Mesenchymal stem cell (in vitro differentiated cells and primary cell): ENCODE measurements at regions not wholly inside any gene's neighbourhood (a gene's known extent, or its start where the extent isn't known, plus 50 kb on each side); places are given as distances from the start of the nearest gene placed in this dataset.
A peak's percentile ranks its signal among the peaks of the same experiment; 100 is the strongest.

Experiments used
- DNase-seq: peaks from one replicate; pipeline ENCODE4 v3.0.0-alpha.2; 2013
- H2AFZ ChIP-seq: one replicate; pipeline ENCODE4 v1.6.1; 2013; ENCODE audit warnings: low read depth, mild to moderate bottlenecking, control low read depth, inconsistent platforms, low read length, moderate library complexity
- H2AK5ac ChIP-seq: 2 replicates; pipeline ENCODE4 v1.6.1; 2013; ENCODE audit warnings: low read length, moderate library complexity, mild to moderate bottlenecking, inconsistent platforms; ENCODE audit not compliant: severe bottlenecking
- H2BK120ac ChIP-seq: one replicate; pipeline ENCODE4 v1.6.1; 2013; ENCODE audit warnings: low read depth, mild to moderate bottlenecking, inconsistent platforms, low read length, moderate library complexity
- H2BK12ac ChIP-seq, 2 experiments: one replicate each; pipeline ENCODE4 v1.6.1; 2013; ENCODE audit warnings: inconsistent platforms in 2 of 2, low read length in 2 of 2, mild to moderate bottlenecking in 2 of 2, moderate library complexity in 2 of 2, control low read depth in 1 of 2
- H2BK15ac ChIP-seq: one replicate; pipeline ENCODE4 v1.6.1; 2013; ENCODE audit warnings: mild to moderate bottlenecking, low read depth, inconsistent platforms; ENCODE audit not compliant: poor library complexity, severe bottlenecking
- H2BK5ac ChIP-seq: 2 replicates; pipeline ENCODE4 v1.6.1; 2013; ENCODE audit warnings: low read depth, mild to moderate bottlenecking, low read length, control low read depth, inconsistent platforms; ENCODE audit not compliant: poor library complexity, severe bottlenecking
- H3K14ac ChIP-seq, 2 experiments: one replicate each; pipeline ENCODE4 v1.6.1; 2013; ENCODE audit warnings: inconsistent platforms in 2 of 2, low read length in 2 of 2, control low read depth in 1 of 2, mild to moderate bottlenecking in 1 of 2, moderate library complexity in 1 of 2
- H3K18ac ChIP-seq, 2 experiments: one replicate each; pipeline ENCODE4 v1.6.1; 2013; ENCODE audit warnings: inconsistent platforms in 2 of 2, low read length in 2 of 2, control low read depth in 1 of 2, low read depth in 1 of 2, mild to moderate bottlenecking in 1 of 2
- H3K23ac ChIP-seq, 2 experiments: one replicate each; pipeline ENCODE4 v1.6.1; 2013; ENCODE audit warnings: inconsistent platforms in 2 of 2, low read length in 2 of 2, mild to moderate bottlenecking in 2 of 2, moderate library complexity in 2 of 2, control low read depth in 1 of 2
- H3K27ac ChIP-seq: 2 replicates; pipeline ENCODE4 v1.5.1; 2013; ENCODE audit warnings: mild to moderate bottlenecking, moderate library complexity, low read length, control low read depth, inconsistent platforms; ENCODE audit not compliant: poor library complexity, severe bottlenecking
- H3K27me3 ChIP-seq, 2 experiments: 2 replicates each; pipeline versions ENCODE4 v1.6.1 to v1.7.0; 2013; ENCODE audit warnings: low read length in 2 of 2, mild to moderate bottlenecking in 2 of 2, moderate library complexity in 2 of 2, control low read depth in 1 of 2, inconsistent platforms in 1 of 2; ENCODE audit not compliant: control insufficient read depth in 1 of 2, insufficient read depth in 1 of 2
- H3K36me3 ChIP-seq, 2 experiments: 2 replicates each; pipeline versions ENCODE4 v1.6.1 to v1.7.0; 2013; ENCODE audit warnings: low read length in 2 of 2, control low read depth in 1 of 2, inconsistent platforms in 1 of 2, low read depth in 1 of 2, mild to moderate bottlenecking in 1 of 2; ENCODE audit not compliant: insufficient read depth in 2 of 2, control insufficient read depth in 1 of 2
- H3K4ac ChIP-seq, 2 experiments: one replicate each; pipeline ENCODE4 v1.6.1; 2013; ENCODE audit warnings: inconsistent platforms in 2 of 2, low read length in 2 of 2, mild to moderate bottlenecking in 2 of 2, moderate library complexity in 2 of 2, control low read depth in 1 of 2, low read depth in 1 of 2
- H3K4me1 ChIP-seq: 2 replicates; pipeline ENCODE4 v1.6.1; 2013; ENCODE audit warnings: low read depth, low read length, control low read depth; ENCODE audit not compliant: control insufficient read depth, insufficient read depth
- H3K4me2 ChIP-seq: 2 replicates; pipeline ENCODE4 v1.6.1; 2013; ENCODE audit warnings: low read length, mild to moderate bottlenecking, inconsistent platforms; ENCODE audit not compliant: poor library complexity, severe bottlenecking
- H3K4me3 ChIP-seq, 2 experiments: 2 replicates each; pipeline versions ENCODE4 v1.5.1 to v1.7.0; 2013; ENCODE audit warnings: low read length in 2 of 2, mild to moderate bottlenecking in 2 of 2, control low read depth in 1 of 2, low read depth in 1 of 2; ENCODE audit not compliant: insufficient read depth in 1 of 2
- H3K79me1 ChIP-seq: replicated peaks from 2 replicates; pipeline ENCODE4 v1.6.1; 2013; ENCODE audit warnings: mild to moderate bottlenecking, control low read depth, low read length, inconsistent platforms; ENCODE audit not compliant: poor library complexity, severe bottlenecking
- H3K9ac ChIP-seq: 2 replicates; pipeline ENCODE4 v1.7.0; 2013; ENCODE audit warnings: mild to moderate bottlenecking, low read length, moderate library complexity
- H3K9me3 ChIP-seq: 2 replicates; pipeline ENCODE4 v1.7.0; 2013; ENCODE audit warnings: mild to moderate bottlenecking, low read length; ENCODE audit not compliant: control insufficient read depth
- H4K8ac ChIP-seq: one replicate; pipeline ENCODE4 v1.6.1; 2013; ENCODE audit warnings: inconsistent platforms, mild to moderate bottlenecking, low read length, moderate library complexity
- H4K91ac ChIP-seq: one replicate; pipeline ENCODE4 v1.6.1; 2013; ENCODE audit warnings: mild to moderate bottlenecking, low read length, inconsistent platforms
- WGBS: methylation state at CpG from one replicate; pipeline ENCODE4 v1.1.7; 2013; ENCODE audit warnings: mixed read lengths; 5-methylcytosine and 5-hydroxymethylcytosine counted together

DNA sequence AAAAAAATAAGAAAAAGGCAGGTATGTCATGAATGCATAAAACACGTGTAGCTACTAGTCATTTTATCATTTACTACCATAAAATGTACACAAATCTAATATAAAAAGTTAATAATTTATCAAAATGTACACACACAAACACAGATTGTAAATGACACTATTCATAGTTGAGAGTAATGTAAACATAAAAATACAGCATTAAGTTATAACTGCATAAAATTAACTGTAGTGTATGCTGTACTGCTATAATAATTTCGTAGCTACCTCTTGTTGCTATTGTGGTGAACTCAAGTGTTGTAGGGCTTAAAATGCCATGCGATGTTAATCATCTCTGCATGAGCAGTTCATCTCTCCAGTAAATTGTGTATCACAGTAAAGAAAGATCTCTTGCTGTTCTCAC is 170.0 kb downstream of the MRPL14 start:
- H3K27me3 ChIP-seq: no peaks in the 10 kb centered on the region
- H3K4me2 ChIP-seq: no peak overlapping the region
- H3K9ac ChIP-seq: no peak overlapping the region
- no peak overlapping the region for H3K4me3 ChIP-seq
- H2BK120ac ChIP-seq: no peak overlapping the region
- no peak overlapping the region for H3K23ac ChIP-seq
- no peak overlapping the region for H3K14ac ChIP-seq
- no peak overlapping the region for H2AFZ ChIP-seq
- no peak for DNase-seq
- no peak overlapping the region for H4K91ac ChIP-seq
- peaks cover 3% of the 10 kb centered on the region for H3K4me1 ChIP-seq
- no peak overlapping the region for H3K18ac ChIP-seq
- no peak overlapping the region for H3K27ac ChIP-seq
- no peak overlapping the region for H4K8ac ChIP-seq
- peaks cover 20% of the 10 kb centered on the region for H3K9me3 ChIP-seq
- H2BK15ac ChIP-seq: no peak overlapping the region
- no peak overlapping the region for H2BK12ac ChIP-seq
- no peak overlapping the region for H2AK5ac ChIP-seq
- H3K36me3 ChIP-seq: no peaks in the 10 kb centered on the region
- WGBS: 64% methylated on average over 2 of the region's 3 CpGs
- H3K79me1 ChIP-seq: no peaks in the 10 kb centered on the region
- H2BK5ac ChIP-seq: no peak overlapping the region
- H3K4ac ChIP-seq: no peak overlapping the region

DNA sequence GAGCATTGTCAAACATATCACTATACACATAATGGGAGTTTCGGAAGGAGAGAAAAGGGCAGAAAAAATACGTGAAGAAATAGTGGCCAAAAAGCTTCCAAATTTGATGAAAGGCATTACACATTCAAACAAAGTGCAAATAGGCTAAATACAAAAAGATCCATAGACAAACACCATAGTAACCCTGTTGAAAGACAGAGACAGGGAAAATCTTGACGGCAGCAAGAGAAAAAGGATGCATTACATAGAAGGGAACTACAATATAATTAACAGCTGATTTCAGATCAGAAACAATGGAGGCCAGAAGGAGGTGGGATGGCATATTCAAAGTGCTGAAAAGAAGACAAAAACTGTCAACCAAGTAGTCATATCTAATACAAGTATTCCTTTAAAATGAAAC is 170.8 kb downstream of the MRPL14 start:
- WGBS: 83% methylated on average over 1 of the region's 3 CpGs
- no peak overlapping the region for H2BK5ac ChIP-seq
- H3K4me1 ChIP-seq: peaks cover 10% of the 10 kb centered on the region

DNA sequence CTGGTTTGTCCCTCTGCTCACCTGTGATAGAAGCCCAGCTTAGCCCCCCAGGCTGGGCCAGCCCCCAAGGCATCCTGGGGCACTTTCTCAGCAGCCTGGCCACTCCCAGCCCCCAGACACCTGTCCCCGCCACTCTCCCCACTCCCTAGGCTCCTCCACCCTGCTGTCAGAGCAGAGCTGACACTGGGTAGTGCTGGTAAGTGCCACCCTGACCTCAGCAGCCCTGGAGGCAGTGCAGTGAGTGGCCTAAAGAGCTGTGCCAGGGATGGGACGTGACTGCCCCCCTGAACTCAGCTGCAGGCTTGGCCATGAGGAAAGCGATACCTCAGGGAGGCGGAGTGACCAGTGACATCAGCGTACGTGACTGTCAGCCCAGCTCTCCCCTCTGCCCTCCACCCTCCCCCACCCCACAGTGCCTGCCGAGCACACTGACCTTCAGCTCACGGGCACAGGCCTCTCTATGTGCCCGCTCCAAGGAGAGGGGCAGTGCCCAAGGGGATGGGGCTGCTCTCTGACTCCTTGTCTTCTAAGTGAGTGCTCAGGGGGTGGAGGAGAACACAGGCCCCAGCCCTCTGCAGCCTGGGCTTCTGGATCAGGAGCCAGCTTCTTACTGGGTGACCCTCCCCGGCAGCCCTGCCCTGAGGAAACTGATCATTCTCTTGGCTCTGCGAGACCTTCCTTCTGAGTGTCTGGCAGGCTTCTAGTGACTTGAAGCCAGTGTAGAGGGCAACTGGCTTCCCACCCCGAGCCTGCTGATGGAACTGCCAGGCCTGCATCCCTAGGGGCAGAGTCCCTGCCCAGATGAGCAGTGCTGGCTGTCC is 172.7 kb downstream of the MRPL14 start:
- Histone ChIP-seq H2BK12ac (peak overlapping the region in 1 of 2 experiments; percentile 80), H3K23ac (no peak overlapping the region), H2BK15ac (no peak overlapping the region), H3K79me1 (no peaks in the 10 kb centered on the region), H3K9ac (no peak overlapping the region), H2BK5ac (no peak overlapping the region), H3K9me3 (peaks cover 20% of the 10 kb centered on the region), H4K91ac (peak overlapping the region; percentile 66), H3K18ac (peak overlapping the region in 1 of 2 experiments; percentile 84), H3K27ac (no peak overlapping the region), H2BK120ac (no peak overlapping the region), H3K36me3 (no peaks in the 10 kb centered on the region), H3K4me1 (peaks cover 17% of the 10 kb centered on the region), H2AFZ (no peak overlapping the region), H3K27me3 (no peaks in the 10 kb centered on the region), H3K14ac (peak overlapping the region in 1 of 2 experiments; percentile 90), H3K4me2 (no peak overlapping the region), H2AK5ac (peak overlapping the region; percentile 27), H4K8ac (no peak overlapping the region), H3K4ac (peak overlapping the region in 1 of 2 experiments; percentile 14), H3K4me3 (no peak overlapping the region)
- WGBS: 92% methylated on average over 10 of the region's 12 CpGs
- no peak for DNase-seq

More for the DNA sequence above, 170.8 kb downstream of the MRPL14 start:
- no peaks in the 10 kb centered on the region for H3K36me3 ChIP-seq
- no peak overlapping the region for H3K4ac ChIP-seq
- H2BK12ac ChIP-seq: no peak overlapping the region
- H2BK120ac ChIP-seq: no peak overlapping the region
- no peak overlapping the region for H4K91ac ChIP-seq
- H2AFZ ChIP-seq: no peak overlapping the region
- H3K27ac ChIP-seq: no peak overlapping the region
- H3K79me1 ChIP-seq: no peaks in the 10 kb centered on the region
- H3K9me3 ChIP-seq: peaks cover 20% of the 10 kb centered on the region
- no peak for DNase-seq
- no peak overlapping the region for H3K9ac ChIP-seq
- H3K4me3 ChIP-seq: no peak overlapping the region
- H2BK15ac ChIP-seq: no peak overlapping the region
- H3K27me3 ChIP-seq: no peaks in the 10 kb centered on the region
- H3K4me2 ChIP-seq: no peak overlapping the region
- H2AK5ac ChIP-seq: no peak overlapping the region
- H3K23ac ChIP-seq: no peak overlapping the region
- H3K14ac ChIP-seq: no peak overlapping the region
- no peak overlapping the region for H4K8ac ChIP-seq
- no peak overlapping the region for H3K18ac ChIP-seq

DNA sequence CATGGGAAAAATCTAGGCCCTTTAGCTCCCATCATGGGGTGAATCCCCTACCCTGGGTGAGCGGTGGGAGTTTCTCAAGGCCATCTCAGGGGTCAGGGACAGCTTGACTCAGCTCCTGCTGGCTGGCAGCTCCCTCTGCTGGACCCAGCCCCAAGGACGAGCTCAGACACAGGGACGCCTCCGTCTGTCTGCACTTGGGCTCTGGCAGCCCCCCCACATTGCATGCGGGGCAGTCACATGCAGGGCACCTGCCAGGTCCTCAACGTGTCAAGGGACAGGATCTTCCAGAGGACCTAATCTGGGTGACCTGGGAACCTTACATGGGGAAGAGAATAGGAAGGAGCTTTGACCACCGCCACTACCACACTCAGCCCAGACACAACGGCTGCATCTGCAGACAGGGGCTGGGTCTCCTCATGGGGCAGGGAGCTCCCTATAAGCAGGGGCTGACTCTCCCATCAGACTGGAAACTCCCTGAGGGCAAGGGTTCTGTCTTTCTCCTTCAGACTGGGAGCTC is 173.4 kb downstream of the MRPL14 start:
- no peak overlapping the region for H3K9ac ChIP-seq
- no peak overlapping the region for H2BK5ac ChIP-seq
- H3K27me3 ChIP-seq: no peaks in the 10 kb centered on the region
- no peak overlapping the region for H3K27ac ChIP-seq
- no peak overlapping the region for H3K23ac ChIP-seq
- peaks cover 20% of the 10 kb centered on the region for H3K9me3 ChIP-seq
- no peak overlapping the region for H2AFZ ChIP-seq
- no peak overlapping the region for H2BK120ac ChIP-seq
- H3K4me1 ChIP-seq: peaks cover 18% of the 10 kb centered on the region
- H2BK12ac ChIP-seq: peak overlapping the region in 1 of 2 experiments; percentile 31
- H3K79me1 ChIP-seq: no peaks in the 10 kb centered on the region
- no peak overlapping the region for H2AK5ac ChIP-seq
- H3K4me3 ChIP-seq: no peak overlapping the region
- peak; percentile 58 for DNase-seq
- H4K91ac ChIP-seq: peak overlapping the region; percentile 28
- WGBS: 55% methylated on average over 8 of the region's 8 CpGs
- H2BK15ac ChIP-seq: no peak overlapping the region
- no peak overlapping the region for H3K14ac ChIP-seq
- no peak overlapping the region for H3K4ac ChIP-seq
- no peak overlapping the region for H4K8ac ChIP-seq
- H3K18ac ChIP-seq: no peak overlapping the region
- H3K4me2 ChIP-seq: no peak overlapping the region
- no peaks in the 10 kb centered on the region for H3K36me3 ChIP-seq
